Mammary epithelial cell (primary cell): ENCODE measurements at regions not wholly inside any gene's neighbourhood (a gene's known extent, or its start where the extent isn't known, plus 50 kb on each side); places are given as distances from the start of the nearest gene placed in this dataset.

ENCODE experiments used
- EZH2 ChIP-seq: IDR thresholded peaks from 2 replicates; pipeline ENCODE4 v1.6.1; 2012; ENCODE audit warnings: low read length, inconsistent platforms, borderline replicate concordance
- TF ChIP-seq, protein P1 (sequence below), 2 donors: IDR thresholded peaks in 1 of 2; conservative IDR thresholded peaks in 1 of 2; 2 replicates each; pipeline ENCODE4 v1.5.1; 2011 to 2012; ENCODE audit warnings: inconsistent platforms in 2 of 2, low read length in 2 of 2, mild to moderate bottlenecking in 2 of 2, control low read depth in 1 of 2, low read depth in 1 of 2; ENCODE audit not compliant: insufficient read depth in 1 of 2; ENCODE audit errors: extremely low read depth in 1 of 2

DNA sequence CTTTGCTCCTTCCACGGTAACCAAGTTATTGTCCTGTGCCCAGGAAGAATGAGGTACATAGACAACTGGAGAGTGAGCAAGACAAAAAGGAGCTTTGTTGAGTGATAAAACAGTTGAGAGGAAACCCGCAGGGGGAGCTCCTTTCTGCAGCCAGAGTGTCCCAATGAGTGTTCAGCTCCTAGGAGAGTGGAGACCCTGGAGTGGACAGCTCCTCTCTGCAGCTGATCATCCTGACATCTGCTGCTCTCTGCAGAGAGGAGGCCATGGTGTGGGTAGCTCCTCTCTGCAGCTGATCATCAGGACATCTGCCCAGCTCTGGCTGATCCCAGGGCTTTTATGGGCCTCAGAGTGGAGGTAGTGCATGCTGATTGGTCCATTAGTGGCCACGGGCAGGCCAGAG is 53.4 kb upstream of the PCDH15 start:
- TF ChIP-seq EZH2: no peak
- TF ChIP-seq, protein P1, sequence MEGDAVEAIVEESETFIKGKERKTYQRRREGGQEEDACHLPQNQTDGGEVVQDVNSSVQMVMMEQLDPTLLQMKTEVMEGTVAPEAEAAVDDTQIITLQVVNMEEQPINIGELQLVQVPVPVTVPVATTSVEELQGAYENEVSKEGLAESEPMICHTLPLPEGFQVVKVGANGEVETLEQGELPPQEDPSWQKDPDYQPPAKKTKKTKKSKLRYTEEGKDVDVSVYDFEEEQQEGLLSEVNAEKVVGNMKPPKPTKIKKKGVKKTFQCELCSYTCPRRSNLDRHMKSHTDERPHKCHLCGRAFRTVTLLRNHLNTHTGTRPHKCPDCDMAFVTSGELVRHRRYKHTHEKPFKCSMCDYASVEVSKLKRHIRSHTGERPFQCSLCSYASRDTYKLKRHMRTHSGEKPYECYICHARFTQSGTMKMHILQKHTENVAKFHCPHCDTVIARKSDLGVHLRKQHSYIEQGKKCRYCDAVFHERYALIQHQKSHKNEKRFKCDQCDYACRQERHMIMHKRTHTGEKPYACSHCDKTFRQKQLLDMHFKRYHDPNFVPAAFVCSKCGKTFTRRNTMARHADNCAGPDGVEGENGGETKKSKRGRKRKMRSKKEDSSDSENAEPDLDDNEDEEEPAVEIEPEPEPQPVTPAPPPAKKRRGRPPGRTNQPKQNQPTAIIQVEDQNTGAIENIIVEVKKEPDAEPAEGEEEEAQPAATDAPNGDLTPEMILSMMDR (conservative IDR thresholded peaks at IDR 0.05 in 1 of 2, IDR thresholded peaks at IDR 0.05 in 1 of 2; ENCODE audit: extremely low read depth in 1 of 2, insufficient read depth in 1 of 2, low read depth in 1 of 2, low read length in 2 of 2): no peak
